ENCODE measurements at regions not wholly inside any gene's neighbourhood (a gene's known extent, or its start where the extent isn't known, plus 50 kb on each side); places are given as distances from the start of the nearest gene placed in this dataset.

DNA sequence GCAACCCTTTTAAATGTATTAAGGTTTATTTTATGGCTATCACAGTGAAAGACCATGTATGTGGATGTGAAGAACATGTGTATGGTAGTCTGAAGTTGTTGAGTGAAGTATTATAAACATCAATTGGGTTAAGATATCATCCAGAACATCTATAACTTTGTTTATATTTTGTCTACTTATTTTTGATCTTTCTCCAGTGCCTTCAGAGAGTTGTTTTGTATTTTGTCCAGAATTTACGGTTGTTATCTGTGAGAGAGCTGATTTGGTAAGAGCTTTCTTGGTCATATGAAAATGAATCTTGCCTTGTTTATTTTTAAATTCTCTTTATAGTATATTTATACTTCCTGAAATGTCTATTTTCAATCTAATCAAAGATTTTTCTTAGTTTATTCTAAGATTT lies 573.7 kb upstream of the POU3F3 start:
- Histone ChIP-seq H4K20me1 (ENCODE audit: insufficient read depth, low read length) (no peaks in the 10 kb centered on the region), H3K36me3 (replicated peaks in 1 of 2; ENCODE audit: control insufficient read depth in 1 of 2, insufficient read depth in 2 of 2, low read length in 2 of 2) (no peaks in the 10 kb centered on the region), H3K9me3 (ENCODE audit: low read length) (no peaks in the 10 kb centered on the region), H3K4me1 (ENCODE audit: insufficient read depth, low read length) (no peaks in the 10 kb centered on the region), H3K4me3 (replicated peaks in 1 of 3; ENCODE audit: insufficient read depth in 1 of 3, low read depth in 2 of 3, low read length in 3 of 3) (no peak overlapping the region), H3K79me2 (ENCODE audit: insufficient read depth, low read length) (no peaks in the 10 kb centered on the region), H3K9ac (ENCODE audit: insufficient read depth, low read depth, low read length) (no peak overlapping the region), H2AFZ (ENCODE audit: low read length) (no peak overlapping the region), H3K27me3 (ENCODE audit: control insufficient read depth in 1 of 2, insufficient read depth in 2 of 2, low read length in 2 of 2) (no peaks in the 10 kb centered on the region), H3K27ac (ENCODE audit: extremely low read length, insufficient read depth, low read length) (no peak overlapping the region), H3K4me2 (ENCODE audit: low read depth, low read length) (no peak overlapping the region)
- in situ Hi-C loops (cut with HindIII; ENCODE audit: extremely low pct_ligation_motif_present, low pct_unique_long_range_greater_than_20kb) (no loop called here), intact Hi-C loops (cut with micrococcal nuclease; ENCODE audit: unreplicated experiment) (no loop called here)
- no TSS peak for BruUV-seq (replicated peaks)
- no peak for FAIRE-seq
- CTCF ChIA-PET (ENCODE audit: low intra/inter-chr PET ratio, low total read pairs) = no interaction called here
- POLR2A ChIA-PET = no interaction called here
- ATAC-seq = no peak
- DNase-seq (ENCODE audit: low spot score) = no peak
- WGBS (ENCODE audit: low lambda C conversion rate) = 0% methylated on average over 1 of the region's 1 CpG
- TF ChIP-seq LCORL (IDR thresholded peaks at IDR 0.05) (no peak), LCORL (CRISPR knock-in tag; IDR thresholded peaks at IDR 0.05) (no peak), SMAD1 (CRISPR knock-in tag; IDR thresholded peaks at IDR 0.05; ENCODE audit: borderline replicate concordance, low read depth) (no peak), MTF2 (CRISPR knock-in tag; IDR thresholded peaks at IDR 0.05; ENCODE audit: borderline replicate concordance) (no peak), TGIF2 (CRISPR knock-in tag; IDR thresholded peaks at IDR 0.05) (no peak), PLRG1 (conservative IDR thresholded peaks at IDR 0.05) (no peak), GATAD2A (CRISPR knock-in tag; IDR thresholded peaks at IDR 0.05) (no peak), HOXA7 (CRISPR knock-in tag; IDR thresholded peaks at IDR 0.05) (no peak), ZC3H4 (CRISPR knock-in tag; IDR thresholded peaks at IDR 0.05; ENCODE audit: borderline replicate concordance) (no peak), KLF13 (CRISPR knock-in tag; IDR thresholded peaks at IDR 0.05) (no peak), RFX5 (IDR thresholded peaks at IDR 0.05; ENCODE audit: low read depth, low read length) (no peak), NFYB (CRISPR knock-in tag; IDR thresholded peaks at IDR 0.05) (no peak), IRF2 (CRISPR knock-in tag; IDR thresholded peaks at IDR 0.05) (no peak)
- TF ChIP-seq, protein P1, sequence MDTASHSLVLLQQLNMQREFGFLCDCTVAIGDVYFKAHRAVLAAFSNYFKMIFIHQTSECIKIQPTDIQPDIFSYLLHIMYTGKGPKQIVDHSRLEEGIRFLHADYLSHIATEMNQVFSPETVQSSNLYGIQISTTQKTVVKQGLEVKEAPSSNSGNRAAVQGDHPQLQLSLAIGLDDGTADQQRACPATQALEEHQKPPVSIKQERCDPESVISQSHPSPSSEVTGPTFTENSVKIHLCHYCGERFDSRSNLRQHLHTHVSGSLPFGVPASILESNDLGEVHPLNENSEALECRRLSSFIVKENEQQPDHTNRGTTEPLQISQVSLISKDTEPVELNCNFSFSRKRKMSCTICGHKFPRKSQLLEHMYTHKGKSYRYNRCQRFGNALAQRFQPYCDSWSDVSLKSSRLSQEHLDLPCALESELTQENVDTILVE (CRISPR knock-in tag; IDR thresholded peaks at IDR 0.05) = no peak
- TF ChIP-seq, protein P2, sequence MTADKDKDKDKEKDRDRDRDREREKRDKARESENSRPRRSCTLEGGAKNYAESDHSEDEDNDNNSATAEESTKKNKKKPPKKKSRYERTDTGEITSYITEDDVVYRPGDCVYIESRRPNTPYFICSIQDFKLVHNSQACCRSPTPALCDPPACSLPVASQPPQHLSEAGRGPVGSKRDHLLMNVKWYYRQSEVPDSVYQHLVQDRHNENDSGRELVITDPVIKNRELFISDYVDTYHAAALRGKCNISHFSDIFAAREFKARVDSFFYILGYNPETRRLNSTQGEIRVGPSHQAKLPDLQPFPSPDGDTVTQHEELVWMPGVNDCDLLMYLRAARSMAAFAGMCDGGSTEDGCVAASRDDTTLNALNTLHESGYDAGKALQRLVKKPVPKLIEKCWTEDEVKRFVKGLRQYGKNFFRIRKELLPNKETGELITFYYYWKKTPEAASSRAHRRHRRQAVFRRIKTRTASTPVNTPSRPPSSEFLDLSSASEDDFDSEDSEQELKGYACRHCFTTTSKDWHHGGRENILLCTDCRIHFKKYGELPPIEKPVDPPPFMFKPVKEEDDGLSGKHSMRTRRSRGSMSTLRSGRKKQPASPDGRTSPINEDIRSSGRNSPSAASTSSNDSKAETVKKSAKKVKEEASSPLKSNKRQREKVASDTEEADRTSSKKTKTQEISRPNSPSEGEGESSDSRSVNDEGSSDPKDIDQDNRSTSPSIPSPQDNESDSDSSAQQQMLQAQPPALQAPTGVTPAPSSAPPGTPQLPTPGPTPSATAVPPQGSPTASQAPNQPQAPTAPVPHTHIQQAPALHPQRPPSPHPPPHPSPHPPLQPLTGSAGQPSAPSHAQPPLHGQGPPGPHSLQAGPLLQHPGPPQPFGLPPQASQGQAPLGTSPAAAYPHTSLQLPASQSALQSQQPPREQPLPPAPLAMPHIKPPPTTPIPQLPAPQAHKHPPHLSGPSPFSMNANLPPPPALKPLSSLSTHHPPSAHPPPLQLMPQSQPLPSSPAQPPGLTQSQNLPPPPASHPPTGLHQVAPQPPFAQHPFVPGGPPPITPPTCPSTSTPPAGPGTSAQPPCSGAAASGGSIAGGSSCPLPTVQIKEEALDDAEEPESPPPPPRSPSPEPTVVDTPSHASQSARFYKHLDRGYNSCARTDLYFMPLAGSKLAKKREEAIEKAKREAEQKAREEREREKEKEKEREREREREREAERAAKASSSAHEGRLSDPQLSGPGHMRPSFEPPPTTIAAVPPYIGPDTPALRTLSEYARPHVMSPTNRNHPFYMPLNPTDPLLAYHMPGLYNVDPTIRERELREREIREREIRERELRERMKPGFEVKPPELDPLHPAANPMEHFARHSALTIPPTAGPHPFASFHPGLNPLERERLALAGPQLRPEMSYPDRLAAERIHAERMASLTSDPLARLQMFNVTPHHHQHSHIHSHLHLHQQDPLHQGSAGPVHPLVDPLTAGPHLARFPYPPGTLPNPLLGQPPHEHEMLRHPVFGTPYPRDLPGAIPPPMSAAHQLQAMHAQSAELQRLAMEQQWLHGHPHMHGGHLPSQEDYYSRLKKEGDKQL (CRISPR knock-in tag; IDR thresholded peaks at IDR 0.05; ENCODE audit: low read depth) = no peak
- TF ChIP-seq, protein P3, sequence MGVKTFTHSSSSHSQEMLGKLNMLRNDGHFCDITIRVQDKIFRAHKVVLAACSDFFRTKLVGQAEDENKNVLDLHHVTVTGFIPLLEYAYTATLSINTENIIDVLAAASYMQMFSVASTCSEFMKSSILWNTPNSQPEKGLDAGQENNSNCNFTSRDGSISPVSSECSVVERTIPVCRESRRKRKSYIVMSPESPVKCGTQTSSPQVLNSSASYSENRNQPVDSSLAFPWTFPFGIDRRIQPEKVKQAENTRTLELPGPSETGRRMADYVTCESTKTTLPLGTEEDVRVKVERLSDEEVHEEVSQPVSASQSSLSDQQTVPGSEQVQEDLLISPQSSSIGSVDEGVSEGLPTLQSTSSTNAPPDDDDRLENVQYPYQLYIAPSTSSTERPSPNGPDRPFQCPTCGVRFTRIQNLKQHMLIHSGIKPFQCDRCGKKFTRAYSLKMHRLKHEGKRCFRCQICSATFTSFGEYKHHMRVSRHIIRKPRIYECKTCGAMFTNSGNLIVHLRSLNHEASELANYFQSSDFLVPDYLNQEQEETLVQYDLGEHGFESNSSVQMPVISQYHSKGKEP (CRISPR knock-in tag; IDR thresholded peaks at IDR 0.05) = no peak
- TF ChIP-seq, protein P4, sequence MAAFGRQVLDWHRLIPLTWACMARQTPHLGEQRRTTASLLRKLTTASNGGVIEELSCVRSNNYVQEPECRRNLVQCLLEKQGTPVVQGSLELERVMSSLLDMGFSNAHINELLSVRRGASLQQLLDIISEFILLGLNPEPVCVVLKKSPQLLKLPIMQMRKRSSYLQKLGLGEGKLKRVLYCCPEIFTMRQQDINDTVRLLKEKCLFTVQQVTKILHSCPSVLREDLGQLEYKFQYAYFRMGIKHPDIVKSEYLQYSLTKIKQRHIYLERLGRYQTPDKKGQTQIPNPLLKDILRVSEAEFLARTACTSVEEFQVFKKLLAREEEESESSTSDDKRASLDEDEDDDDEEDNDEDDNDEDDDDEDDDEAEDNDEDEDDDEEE (CRISPR knock-in tag; IDR thresholded peaks at IDR 0.05) = no peak
- TF ChIP-seq, protein P5, sequence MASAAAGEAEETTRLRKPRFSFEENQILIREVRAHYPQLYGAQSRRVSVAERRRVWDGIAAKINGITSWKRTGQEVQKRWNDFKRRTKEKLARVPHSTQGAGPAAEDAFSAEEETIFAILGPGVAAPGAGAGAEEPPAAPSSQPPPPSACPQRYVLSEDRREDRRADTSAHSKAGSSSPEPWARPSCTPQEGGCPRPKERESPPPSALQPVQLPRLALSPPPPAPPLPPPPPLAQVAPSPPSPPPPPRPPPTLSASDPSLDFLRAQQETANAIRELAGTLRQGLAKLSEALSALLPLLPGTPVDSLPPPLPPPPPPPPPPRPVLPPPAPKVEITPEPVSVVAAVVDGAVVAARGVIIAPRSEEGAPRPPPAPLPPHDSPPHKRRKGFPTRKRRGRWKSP (CRISPR knock-in tag; IDR thresholded peaks at IDR 0.05) = no peak

All from HepG2 (cell line).